ENCODE measurements at regions not wholly inside any gene's neighbourhood (a gene's known extent, or its start where the extent isn't known, plus 50 kb on each side); places are given as distances from the start of the nearest gene placed in this dataset.

DNA sequence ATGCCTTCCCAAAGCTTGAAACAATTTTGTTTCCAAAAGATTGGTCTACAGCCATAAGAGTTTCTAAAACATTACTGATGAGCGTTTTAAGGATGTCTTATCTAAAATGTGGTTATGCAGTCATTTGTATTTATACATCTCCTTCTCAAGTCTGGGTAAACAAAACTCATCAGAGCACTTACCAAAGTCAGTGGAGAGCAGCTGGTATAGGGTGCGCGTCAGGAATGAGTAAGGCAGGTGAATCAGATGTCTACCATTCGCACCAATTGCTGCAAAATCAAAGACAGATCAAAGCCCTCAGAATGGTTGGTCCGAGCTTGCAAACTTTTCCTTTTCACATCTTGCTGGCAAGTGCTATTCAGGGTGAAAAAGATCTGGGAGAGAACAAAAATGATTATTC, 65.6 kb upstream of the FAM171A1 start:
- TF ChIP-seq, protein P1, sequence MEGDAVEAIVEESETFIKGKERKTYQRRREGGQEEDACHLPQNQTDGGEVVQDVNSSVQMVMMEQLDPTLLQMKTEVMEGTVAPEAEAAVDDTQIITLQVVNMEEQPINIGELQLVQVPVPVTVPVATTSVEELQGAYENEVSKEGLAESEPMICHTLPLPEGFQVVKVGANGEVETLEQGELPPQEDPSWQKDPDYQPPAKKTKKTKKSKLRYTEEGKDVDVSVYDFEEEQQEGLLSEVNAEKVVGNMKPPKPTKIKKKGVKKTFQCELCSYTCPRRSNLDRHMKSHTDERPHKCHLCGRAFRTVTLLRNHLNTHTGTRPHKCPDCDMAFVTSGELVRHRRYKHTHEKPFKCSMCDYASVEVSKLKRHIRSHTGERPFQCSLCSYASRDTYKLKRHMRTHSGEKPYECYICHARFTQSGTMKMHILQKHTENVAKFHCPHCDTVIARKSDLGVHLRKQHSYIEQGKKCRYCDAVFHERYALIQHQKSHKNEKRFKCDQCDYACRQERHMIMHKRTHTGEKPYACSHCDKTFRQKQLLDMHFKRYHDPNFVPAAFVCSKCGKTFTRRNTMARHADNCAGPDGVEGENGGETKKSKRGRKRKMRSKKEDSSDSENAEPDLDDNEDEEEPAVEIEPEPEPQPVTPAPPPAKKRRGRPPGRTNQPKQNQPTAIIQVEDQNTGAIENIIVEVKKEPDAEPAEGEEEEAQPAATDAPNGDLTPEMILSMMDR (IDR thresholded peaks at IDR 0.05) = no peak
- no peak for TF ChIP-seq ZFX (IDR thresholded peaks at IDR 0.05; ENCODE audit: borderline replicate concordance)

Measured in 22Rv1 (cell line).